DOHH2 (cell line): ENCODE measurements at regions not wholly inside any gene's neighbourhood (a gene's known extent, or its start where the extent isn't known, plus 50 kb on each side); places are given as distances from the start of the nearest gene placed in this dataset.

Experiments used
- EZH2phosphoT487 ChIP-seq: fragments of 200-600 bp; sonication (generic); IDR thresholded peaks from 2 replicates; pipeline ENCODE4 v1.6.1; 2017; ENCODE audit warnings: borderline replicate concordance, mild to moderate bottlenecking, antibody characterized with exemption, low read length, moderate library complexity, mixed read lengths
- TF ChIP-seq, protein P1 (sequence below): fragments of 200-600 bp; sonication (generic); IDR thresholded peaks from one replicate; pipeline ENCODE4 v1.5.1; 2014; ENCODE audit warnings: antibody characterized with exemption, mild to moderate bottlenecking, low read depth, low read length; ENCODE audit not compliant: poor library complexity, severe bottlenecking

DNA sequence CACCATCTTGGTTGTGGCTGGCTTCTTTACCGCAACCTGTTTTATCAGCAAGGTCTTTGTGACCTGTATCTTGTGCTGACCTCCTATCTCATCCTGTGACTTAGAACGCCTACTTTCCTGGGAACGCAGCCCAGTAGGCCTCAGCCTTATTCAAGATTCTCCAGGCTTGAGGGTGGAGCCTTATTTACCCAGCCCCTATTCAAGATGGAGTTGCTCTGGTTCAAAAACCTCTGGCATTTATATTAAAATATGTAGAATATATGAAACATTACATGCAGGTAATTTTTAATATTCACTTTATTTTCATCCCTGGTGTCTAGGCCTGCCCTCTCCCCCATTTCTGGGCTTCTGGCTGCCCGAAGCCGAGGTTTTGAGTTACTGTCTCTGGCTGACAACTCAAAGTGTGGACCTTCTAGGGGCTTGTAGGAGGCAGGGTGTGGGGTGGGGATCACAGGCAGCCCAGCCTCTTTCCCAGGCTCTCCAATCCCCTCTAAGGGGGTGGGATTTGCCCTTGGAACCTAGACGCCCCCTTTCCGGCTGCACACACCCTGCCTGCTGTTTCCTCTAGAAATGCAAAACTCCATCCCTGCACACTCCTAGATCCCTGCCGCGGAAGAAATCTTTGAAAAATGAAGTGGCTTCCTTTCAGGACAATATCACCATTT is 152.0 kb downstream of the KCNJ12 start:
- TF ChIP-seq, protein P1, sequence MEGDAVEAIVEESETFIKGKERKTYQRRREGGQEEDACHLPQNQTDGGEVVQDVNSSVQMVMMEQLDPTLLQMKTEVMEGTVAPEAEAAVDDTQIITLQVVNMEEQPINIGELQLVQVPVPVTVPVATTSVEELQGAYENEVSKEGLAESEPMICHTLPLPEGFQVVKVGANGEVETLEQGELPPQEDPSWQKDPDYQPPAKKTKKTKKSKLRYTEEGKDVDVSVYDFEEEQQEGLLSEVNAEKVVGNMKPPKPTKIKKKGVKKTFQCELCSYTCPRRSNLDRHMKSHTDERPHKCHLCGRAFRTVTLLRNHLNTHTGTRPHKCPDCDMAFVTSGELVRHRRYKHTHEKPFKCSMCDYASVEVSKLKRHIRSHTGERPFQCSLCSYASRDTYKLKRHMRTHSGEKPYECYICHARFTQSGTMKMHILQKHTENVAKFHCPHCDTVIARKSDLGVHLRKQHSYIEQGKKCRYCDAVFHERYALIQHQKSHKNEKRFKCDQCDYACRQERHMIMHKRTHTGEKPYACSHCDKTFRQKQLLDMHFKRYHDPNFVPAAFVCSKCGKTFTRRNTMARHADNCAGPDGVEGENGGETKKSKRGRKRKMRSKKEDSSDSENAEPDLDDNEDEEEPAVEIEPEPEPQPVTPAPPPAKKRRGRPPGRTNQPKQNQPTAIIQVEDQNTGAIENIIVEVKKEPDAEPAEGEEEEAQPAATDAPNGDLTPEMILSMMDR, result no peak
- TF ChIP-seq EZH2phosphoT487, result no peak
